ENCODE measurements at regions not wholly inside any gene's neighbourhood (a gene's known extent, or its start where the extent isn't known, plus 50 kb on each side); places are given as distances from the start of the nearest gene placed in this dataset.

DNA sequence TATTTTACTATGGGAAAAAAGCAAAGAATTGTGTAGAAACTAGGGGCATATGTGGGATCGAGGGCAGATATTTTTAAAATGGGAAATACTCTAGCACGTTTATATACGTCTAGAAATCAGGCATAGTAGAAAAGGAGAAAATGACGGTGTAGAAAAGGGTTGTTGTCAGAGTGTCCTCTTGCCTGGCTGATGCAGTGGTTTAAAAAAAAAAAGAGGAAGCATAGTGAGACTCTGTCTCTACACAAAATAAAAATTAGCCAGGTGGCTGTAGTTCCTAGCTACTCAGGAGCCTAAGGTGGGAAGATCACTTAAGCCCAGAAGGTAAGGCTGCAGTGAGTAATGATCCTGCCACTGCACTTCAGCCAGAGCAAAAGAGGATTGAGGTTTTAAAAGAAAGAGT lies 64.7 kb upstream of the LRRC7 start:
- Histone ChIP-seq H3K27me3 (no peaks in the 10 kb centered on the region), H3K4me1 (no peaks in the 10 kb centered on the region), H3K36me3 (no peaks in the 10 kb centered on the region), H3K27ac (no peak overlapping the region), H3K9me3 (no peaks in the 10 kb centered on the region), H3K4me3 (no peak overlapping the region)
- intact Hi-C loops (cut with DNase I) = no loop called here
- TF ChIP-seq, protein P1, sequence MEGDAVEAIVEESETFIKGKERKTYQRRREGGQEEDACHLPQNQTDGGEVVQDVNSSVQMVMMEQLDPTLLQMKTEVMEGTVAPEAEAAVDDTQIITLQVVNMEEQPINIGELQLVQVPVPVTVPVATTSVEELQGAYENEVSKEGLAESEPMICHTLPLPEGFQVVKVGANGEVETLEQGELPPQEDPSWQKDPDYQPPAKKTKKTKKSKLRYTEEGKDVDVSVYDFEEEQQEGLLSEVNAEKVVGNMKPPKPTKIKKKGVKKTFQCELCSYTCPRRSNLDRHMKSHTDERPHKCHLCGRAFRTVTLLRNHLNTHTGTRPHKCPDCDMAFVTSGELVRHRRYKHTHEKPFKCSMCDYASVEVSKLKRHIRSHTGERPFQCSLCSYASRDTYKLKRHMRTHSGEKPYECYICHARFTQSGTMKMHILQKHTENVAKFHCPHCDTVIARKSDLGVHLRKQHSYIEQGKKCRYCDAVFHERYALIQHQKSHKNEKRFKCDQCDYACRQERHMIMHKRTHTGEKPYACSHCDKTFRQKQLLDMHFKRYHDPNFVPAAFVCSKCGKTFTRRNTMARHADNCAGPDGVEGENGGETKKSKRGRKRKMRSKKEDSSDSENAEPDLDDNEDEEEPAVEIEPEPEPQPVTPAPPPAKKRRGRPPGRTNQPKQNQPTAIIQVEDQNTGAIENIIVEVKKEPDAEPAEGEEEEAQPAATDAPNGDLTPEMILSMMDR (IDR thresholded peaks at IDR 0.05) = no peak
- ATAC-seq (no peak), DNase-seq (no peak)

DNA sequence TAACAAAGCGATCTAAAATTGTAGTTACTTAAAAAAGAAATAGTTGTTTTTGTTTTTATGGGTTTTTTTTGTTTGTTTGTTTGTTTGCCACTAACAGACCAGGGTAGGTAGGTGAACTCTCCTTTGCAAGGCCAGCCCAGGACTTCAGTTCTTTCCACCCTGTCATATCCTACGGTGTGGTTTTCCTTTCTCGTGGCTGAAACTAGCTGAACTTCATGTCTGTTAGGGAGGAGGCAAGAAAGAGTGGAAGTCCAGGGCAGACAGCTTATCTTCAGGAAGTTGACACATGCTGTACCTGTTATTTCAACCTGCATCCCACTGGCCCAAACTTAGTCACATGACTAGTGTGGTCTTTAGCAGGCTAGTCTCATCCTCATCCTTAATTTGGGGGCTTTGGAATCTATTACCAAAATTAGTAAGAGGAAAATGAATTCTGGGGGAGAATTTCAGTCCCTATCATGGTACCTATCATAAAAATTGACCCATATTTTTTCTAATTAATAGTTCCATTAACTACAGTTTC lies 62.9 kb upstream of the LRRC7 start:
- ATAC-seq = no peak

DNA sequence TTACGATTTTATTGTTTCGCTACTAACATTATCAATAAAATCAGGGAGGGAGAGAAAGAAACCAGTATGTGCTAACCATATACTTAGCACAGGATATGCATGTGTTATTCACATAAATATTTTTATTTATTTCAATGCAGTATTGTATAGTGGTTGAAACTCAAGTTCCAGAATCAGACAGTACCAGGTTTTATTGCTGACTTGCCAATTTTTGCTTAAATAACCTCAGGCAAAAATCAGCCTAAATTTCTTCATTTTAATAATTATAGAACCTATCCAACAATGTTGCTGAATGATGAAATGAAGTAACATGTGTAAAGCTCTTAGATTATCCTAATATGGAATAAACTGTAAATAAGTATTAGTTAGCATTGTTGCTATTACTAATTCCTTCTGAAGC lies 61.4 kb upstream of the LRRC7 start:
- intact Hi-C loops (cut with DNase I) = no loop called here
- TF ChIP-seq, protein P1 (IDR thresholded peaks at IDR 0.05) = no peak
- ATAC-seq = no peak

More for the DNA sequence above, 62.9 kb upstream of the LRRC7 start:
- no peaks in the 10 kb centered on the region for H3K9me3 ChIP-seq
- TF ChIP-seq, protein P1 (IDR thresholded peaks at IDR 0.05) = no peak
- no peaks in the 10 kb centered on the region for H3K36me3 ChIP-seq
- DNase-seq = no peak
- no peak overlapping the region for H3K27ac ChIP-seq
- intact Hi-C loops (cut with DNase I) = no loop called here
- H3K4me1 ChIP-seq = no peaks in the 10 kb centered on the region
- H3K4me3 ChIP-seq = no peak overlapping the region
- no peaks in the 10 kb centered on the region for H3K27me3 ChIP-seq

GRCh38 chr1:69506721-69507120 lies 61.0 kb upstream of the LRRC7 start:
- TF ChIP-seq, protein P1 (IDR thresholded peaks at IDR 0.05) = no peak
- Histone ChIP-seq H3K36me3 (no peaks in the 10 kb centered on the region), H3K9me3 (no peaks in the 10 kb centered on the region), H3K4me1 (no peaks in the 10 kb centered on the region), H3K4me3 (no peak overlapping the region), H3K27ac (no peak overlapping the region), H3K27me3 (no peaks in the 10 kb centered on the region)
- ATAC-seq (no peak), DNase-seq (no peak)
- intact Hi-C loops (cut with DNase I) = no loop called here

More for the DNA sequence above, 61.4 kb upstream of the LRRC7 start:
- no peaks in the 10 kb centered on the region for H3K36me3 ChIP-seq
- no peaks in the 10 kb centered on the region for H3K27me3 ChIP-seq
- H3K4me1 ChIP-seq = no peaks in the 10 kb centered on the region
- H3K4me3 ChIP-seq = no peak overlapping the region
- no peak overlapping the region for H3K27ac ChIP-seq
- H3K9me3 ChIP-seq = no peaks in the 10 kb centered on the region
- DNase-seq = no peak

DNA sequence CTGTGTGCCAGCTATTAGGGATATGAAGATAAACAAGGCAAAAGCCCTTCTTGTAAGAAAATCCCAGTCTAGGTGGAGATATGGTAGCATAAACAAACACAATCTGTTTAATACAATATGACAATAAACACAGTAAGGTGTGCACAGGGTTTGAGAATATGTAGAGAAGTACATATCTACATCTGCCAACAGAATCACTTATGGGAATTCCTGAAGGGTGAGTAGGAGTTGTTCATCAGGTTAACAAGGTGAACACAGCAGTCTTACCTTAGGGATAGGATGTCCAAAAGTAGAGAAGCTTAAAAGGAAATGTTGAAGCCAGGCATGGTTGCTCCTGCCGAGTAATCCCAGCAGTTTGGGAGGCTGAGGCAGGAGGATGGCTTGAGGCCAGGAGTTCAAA lies 57.7 kb upstream of the LRRC7 start:
- TF ChIP-seq, protein P1 (IDR thresholded peaks at IDR 0.05) = no peak
- Histone ChIP-seq H3K4me3 (no peak overlapping the region), H3K27ac (no peak overlapping the region), H3K27me3 (no peaks in the 10 kb centered on the region), H3K4me1 (no peaks in the 10 kb centered on the region), H3K9me3 (no peaks in the 10 kb centered on the region), H3K36me3 (no peaks in the 10 kb centered on the region)
- no peak for ATAC-seq
- intact Hi-C loops (cut with DNase I) = no loop called here
- no peak for DNase-seq

Data from left lung (tissue), 4 donors.